ENCODE measurements at regions not wholly inside any gene's neighbourhood (a gene's known extent, or its start where the extent isn't known, plus 50 kb on each side); places are given as distances from the start of the nearest gene placed in this dataset.

- no peak for DNase-seq (ENCODE audit: low read depth in 1 of 2, low spot score in 1 of 2)
Measured at GRCh38 chr19:31709476-31709875, 360.2 kb upstream of the TSHZ3 start.

GRCh38 chr19:31715249-31715945, 366.2 kb upstream of the TSHZ3 start:
- no peak overlapping the region for H3K27ac ChIP-seq (replicated peaks)
- TF ChIP-seq SPI1 (IDR thresholded peaks at IDR 0.05; ENCODE audit: borderline replicate concordance, low read depth), result no peak
- no peak for TF ChIP-seq REST (IDR thresholded peaks at IDR 0.05; ENCODE audit: insufficient replicate concordance, low read depth)
- no peak for TF ChIP-seq GABPA (IDR thresholded peaks at IDR 0.05; ENCODE audit: low read depth)
- TF ChIP-seq POLR2AphosphoS5 (IDR thresholded peaks at IDR 0.05; ENCODE audit: low read depth), result no peak
- TF ChIP-seq CTCF (IDR thresholded peaks at IDR 0.05; ENCODE audit: insufficient read depth, low read length), result no peak
- H3K4me3 ChIP-seq (replicated peaks; ENCODE audit: insufficient read depth, low read length), result no peak overlapping the region
- H3K27me3 ChIP-seq (ENCODE audit: insufficient read depth, poor library complexity, severe bottlenecking), result no peaks in the 10 kb centered on the region
- no peak for DNase-seq (ENCODE audit: low read depth in 1 of 2, low spot score in 1 of 2)

More at GRCh38 chr19:31709476-31709875, 360.2 kb upstream of the TSHZ3 start:
- Histone ChIP-seq H3K27me3 (ENCODE audit: insufficient read depth, poor library complexity, severe bottlenecking) (no peaks in the 10 kb centered on the region), H3K27ac (replicated peaks) (no peak overlapping the region), H3K4me3 (replicated peaks; ENCODE audit: insufficient read depth, low read length) (no peak overlapping the region)
- no peak for TF ChIP-seq REST (IDR thresholded peaks at IDR 0.05; ENCODE audit: insufficient replicate concordance, low read depth)
- TF ChIP-seq CTCF (IDR thresholded peaks at IDR 0.05; ENCODE audit: insufficient read depth, low read length), result no peak
- TF ChIP-seq SPI1 (IDR thresholded peaks at IDR 0.05; ENCODE audit: borderline replicate concordance, low read depth), result no peak
- no peak for TF ChIP-seq GABPA (IDR thresholded peaks at IDR 0.05; ENCODE audit: low read depth)

GRCh38 chr19:31716826-31717225, 367.6 kb upstream of the TSHZ3 start:
- TF ChIP-seq CTCF (IDR thresholded peaks at IDR 0.05; ENCODE audit: insufficient read depth, low read length) (no peak), GABPA (IDR thresholded peaks at IDR 0.05; ENCODE audit: low read depth) (no peak), POLR2AphosphoS5 (IDR thresholded peaks at IDR 0.05; ENCODE audit: low read depth) (no peak), REST (IDR thresholded peaks at IDR 0.05; ENCODE audit: insufficient replicate concordance, low read depth) (no peak), SPI1 (IDR thresholded peaks at IDR 0.05; ENCODE audit: borderline replicate concordance, low read depth) (no peak)
- no peak for DNase-seq (ENCODE audit: low read depth in 1 of 2, low spot score in 1 of 2)
- no peak overlapping the region for H3K27ac ChIP-seq (replicated peaks)
- no peak overlapping the region for H3K4me3 ChIP-seq (replicated peaks; ENCODE audit: insufficient read depth, low read length)
- H3K27me3 ChIP-seq (ENCODE audit: insufficient read depth, poor library complexity, severe bottlenecking), result no peaks in the 10 kb centered on the region

Data from HL-60 (cell line).